CD14-positive monocyte (primary cell): ENCODE measurements at regions not wholly inside any gene's neighbourhood (a gene's known extent, or its start where the extent isn't known, plus 50 kb on each side); places are given as distances from the start of the nearest gene placed in this dataset.

ENCODE experiments used
- DNase-seq, 3 donors: peaks; one replicate each; pipeline ENCODE4 v3.0.0-alpha.2; 2011 to 2022
- H2AFZ ChIP-seq: 2 replicates; pipeline ENCODE4 v1.6.0; 2012; ENCODE audit warnings: mild to moderate bottlenecking, low read depth, low read length, inconsistent platforms; ENCODE audit not compliant: insufficient read depth, poor library complexity, severe bottlenecking
- H3K27ac ChIP-seq, 2 donors: 1 replicate in 1 of 2; 2 replicates in 1 of 2; pipeline ENCODE4 v1.5.1; 2012 to 2013; ENCODE audit warnings: low read length in 2 of 2, control low read depth in 1 of 2, inconsistent platforms in 1 of 2, low read depth in 1 of 2, mild to moderate bottlenecking in 1 of 2
- H3K27me3 ChIP-seq, 2 donors: one replicate each; pipeline versions ENCODE4 v1.6.0 to v1.6.1; 2011 to 2013; ENCODE audit warnings: low read length in 2 of 2; ENCODE audit not compliant: control insufficient read depth in 2 of 2, insufficient read depth in 2 of 2
- H3K36me3 ChIP-seq, 2 donors: replicated peaks in 1 of 2; 1 replicate in 1 of 2; 2 replicates in 1 of 2; pipeline versions ENCODE4 v1.5.1 to v1.6.1; 2012 to 2013; ENCODE audit warnings: low read length in 2 of 2, control low read depth in 1 of 2, inconsistent platforms in 1 of 2, mild to moderate bottlenecking in 1 of 2; ENCODE audit not compliant: insufficient read depth in 2 of 2, control insufficient read depth in 1 of 2
- H3K4me1 ChIP-seq, 2 donors: 1 replicate in 1 of 2; 2 replicates in 1 of 2; pipeline versions ENCODE4 v1.5.1 to v1.6.1; 2012 to 2013; ENCODE audit warnings: low read length in 2 of 2, control low read depth in 1 of 2, inconsistent platforms in 1 of 2, mild to moderate bottlenecking in 1 of 2, moderate library complexity in 1 of 2; ENCODE audit not compliant: insufficient read depth in 2 of 2, control insufficient read depth in 1 of 2
- H3K4me2 ChIP-seq: replicated peaks from 2 replicates; pipeline ENCODE3; 2012; ENCODE audit warnings: low read length, moderate library complexity, mild to moderate bottlenecking; ENCODE audit not compliant: poor library complexity, severe bottlenecking; ENCODE audit errors: extremely low read depth
- H3K4me3 ChIP-seq, 3 experiments: fragments of 200-600 bp in 1 of 3; sonication (generic) in 1 of 3; replicated peaks in 1 of 3; 1 replicate in 2 of 3; 2 replicates in 1 of 3; pipeline ENCODE4 v1.5.1; 2011 to 2013; ENCODE audit warnings: low read length in 3 of 3, mild to moderate bottlenecking in 3 of 3, control low read depth in 2 of 3, low read depth in 2 of 3, inconsistent platforms in 1 of 3, moderate library complexity in 1 of 3
- H3K79me2 ChIP-seq: 2 replicates; pipeline ENCODE4 v1.6.0; 2012; ENCODE audit warnings: mild to moderate bottlenecking, control low read depth, inconsistent platforms, low read length, moderate library complexity; ENCODE audit not compliant: insufficient read depth
- H3K9ac ChIP-seq: 2 replicates; pipeline ENCODE4 v1.6.0; 2017; ENCODE audit warnings: low read length, mild to moderate bottlenecking; ENCODE audit not compliant: insufficient read depth, poor library complexity, severe bottlenecking
- H3K9me3 ChIP-seq, 2 donors: replicated peaks in 1 of 2; 1 replicate in 1 of 2; 2 replicates in 1 of 2; pipeline versions ENCODE4 v1.5.1 to v1.6.1; 2012 to 2013; ENCODE audit warnings: low read length in 2 of 2, control low read depth in 1 of 2; ENCODE audit not compliant: control insufficient read depth in 1 of 2, insufficient read depth in 1 of 2
- H4K20me1 ChIP-seq: 2 replicates; pipeline ENCODE4 v1.6.0; 2012; ENCODE audit warnings: mild to moderate bottlenecking, low read length, control low read depth, moderate library complexity; ENCODE audit not compliant: insufficient read depth
- H3K27ac Mint-ChIP-seq, 7 donors: one replicate each; pipeline ENCODE4 v1.8.0; 2020; ENCODE audit warnings: mild to moderate bottlenecking in 7 of 7, mixed read lengths in 7 of 7, moderate library complexity in 6 of 7, inconsistent platforms in 2 of 7
- H3K27me3 Mint-ChIP-seq, 3 donors: one replicate each; pipeline ENCODE4 v1.8.0; 2021 to 2022; ENCODE audit warnings: low read depth in 3 of 3, mild to moderate bottlenecking in 3 of 3, mixed read lengths in 3 of 3, moderate library complexity in 3 of 3, inconsistent platforms in 1 of 3
- H3K36me3 Mint-ChIP-seq, 2 donors: one replicate each; pipeline ENCODE4 v1.8.0; 2020; ENCODE audit warnings: mixed read lengths in 2 of 2, inconsistent platforms in 1 of 2, mild to moderate bottlenecking in 1 of 2
- H3K4me1 Mint-ChIP-seq: one replicate; pipeline ENCODE4 v1.8.0; 2020; ENCODE audit warnings: mild to moderate bottlenecking, mixed read lengths
- H3K4me3 Mint-ChIP-seq, 2 donors: one replicate each; pipeline ENCODE4 v1.8.0; 2020; ENCODE audit warnings: mild to moderate bottlenecking in 2 of 2, mixed read lengths in 2 of 2, moderate library complexity in 1 of 2
- H3K9me3 Mint-ChIP-seq, 7 donors: one replicate each; pipeline ENCODE4 v1.8.0; 2020 to 2022; ENCODE audit warnings: mixed read lengths in 7 of 7, mild to moderate bottlenecking in 6 of 7, moderate library complexity in 6 of 7, inconsistent platforms in 2 of 7
- CTCF ChIP-seq: fragments of 200-600 bp; IDR thresholded peaks from one replicate; pipeline ENCODE4 v1.8.0; 2022; ENCODE audit warnings: antibody characterized with exemption, mild to moderate bottlenecking
- WGBS: methylation state at CpG from one replicate; pipeline ENCODE4 v1.1.5; 2013; ENCODE audit warnings: missing lambda C conversion rate; ENCODE audit not compliant: insufficient coverage; 5-methylcytosine and 5-hydroxymethylcytosine counted together
- intact Hi-C, 2 donors: fragments of 100-400 bp; cut with micrococcal nuclease; formaldehyde crosslinking; loops; one replicate each; pipeline versions ENCODE4 v1.15.0 to v1.15.1; 2023

GRCh38 chr16:60419859-60420258 lies 1616.4 kb downstream of the CDH8 start:
- H3K4me2 ChIP-seq, result no peak overlapping the region
- H4K20me1 ChIP-seq, result no peaks in the 10 kb centered on the region
- no peaks in the 10 kb centered on the region for H3K36me3 Mint-ChIP-seq
- no peak for DNase-seq
- WGBS, result 91% methylated on average over 3 of the region's 4 CpGs
- intact Hi-C loops, result no loop called here
- H3K9me3 Mint-ChIP-seq, result peaks cover 0 to 12% (median 3%) of the 10 kb centered on the region in 7 donors
- no peak for TF ChIP-seq CTCF
- no peaks in the 10 kb centered on the region for H3K27me3 Mint-ChIP-seq
- no peak overlapping the region for H3K27ac Mint-ChIP-seq
- H3K4me3 ChIP-seq, result no peak overlapping the region
- no peak overlapping the region for H2AFZ ChIP-seq
- peaks cover 5 to 11% of the 10 kb centered on the region in 2 donors for H3K9me3 ChIP-seq
- H3K9ac ChIP-seq, result no peak overlapping the region
- H3K4me3 Mint-ChIP-seq, result no peak overlapping the region
- H3K4me1 ChIP-seq, result no peaks in the 10 kb centered on the region
- no peaks in the 10 kb centered on the region for H3K79me2 ChIP-seq
- H3K4me1 Mint-ChIP-seq, result no peaks in the 10 kb centered on the region
- no peak overlapping the region for H3K27ac ChIP-seq
- no peaks in the 10 kb centered on the region for H3K36me3 ChIP-seq
- no peaks in the 10 kb centered on the region for H3K27me3 ChIP-seq

- H3K9me3 ChIP-seq, result peaks cover 5 to 11% of the 10 kb centered on the region in 2 donors
- WGBS, result no CpG with 5 or more reads among the region's 1 CpG
- no peaks in the 10 kb centered on the region for H3K36me3 Mint-ChIP-seq
- H3K4me2 ChIP-seq, result no peak overlapping the region
- no peak overlapping the region for H2AFZ ChIP-seq
- no peaks in the 10 kb centered on the region for H3K27me3 Mint-ChIP-seq
- no peak overlapping the region for H3K9ac ChIP-seq
- no peaks in the 10 kb centered on the region for H4K20me1 ChIP-seq
- no peak overlapping the region for H3K27ac ChIP-seq
- no peak for DNase-seq
- H3K4me1 Mint-ChIP-seq, result no peaks in the 10 kb centered on the region
- no peaks in the 10 kb centered on the region for H3K79me2 ChIP-seq
- intact Hi-C loops, result no loop called here
- peaks cover 0 to 6% (median 1%) of the 10 kb centered on the region in 7 donors for H3K9me3 Mint-ChIP-seq
- H3K36me3 ChIP-seq, result no peaks in the 10 kb centered on the region
- H3K27me3 ChIP-seq, result no peaks in the 10 kb centered on the region
- no peak overlapping the region for H3K27ac Mint-ChIP-seq
- no peak overlapping the region for H3K4me3 ChIP-seq
- TF ChIP-seq CTCF, result no peak
- H3K4me3 Mint-ChIP-seq, result no peak overlapping the region
- H3K4me1 ChIP-seq, result no peaks in the 10 kb centered on the region
Measured at GRCh38 chr16:60414613-60415012, 1621.6 kb downstream of the CDH8 start.
